ENCODE measurements at regions not wholly inside any gene's neighbourhood (a gene's known extent, or its start where the extent isn't known, plus 50 kb on each side); places are given as distances from the start of the nearest gene placed in this dataset.

DNA sequence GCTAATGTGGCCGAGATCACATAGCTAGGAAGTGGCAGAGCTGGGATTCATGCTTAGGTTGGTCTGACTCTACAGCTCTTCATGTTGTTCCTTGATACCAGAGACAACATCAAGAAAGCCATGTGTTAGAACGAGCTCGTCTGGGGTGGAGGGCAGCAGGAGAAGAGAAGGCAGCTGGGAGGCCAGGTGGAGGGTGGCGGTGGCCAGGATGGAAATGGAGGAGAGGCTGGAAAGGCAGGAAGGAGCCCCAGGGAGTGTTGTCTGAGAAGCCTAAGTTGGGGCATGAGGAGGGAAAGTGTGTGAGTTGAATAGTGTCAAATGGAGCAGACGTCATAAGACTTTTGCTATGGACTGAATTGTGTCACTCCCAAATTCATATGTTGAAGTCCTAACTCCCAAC, 315.3 kb downstream of the GADD45G start:
- H3K4me3 ChIP-seq = no peak overlapping the region
- peaks cover 0 to 4% (median 0%) of the 10 kb centered on the region in 3 donors for H3K27me3 ChIP-seq (ENCODE audit: control insufficient read depth in 3 of 3, insufficient read depth in 3 of 3, low read length in 2 of 3)
- ATAC-seq (ENCODE audit: insufficient read depth, low FRiP score) = no peak
- TF ChIP-seq, protein P1, sequence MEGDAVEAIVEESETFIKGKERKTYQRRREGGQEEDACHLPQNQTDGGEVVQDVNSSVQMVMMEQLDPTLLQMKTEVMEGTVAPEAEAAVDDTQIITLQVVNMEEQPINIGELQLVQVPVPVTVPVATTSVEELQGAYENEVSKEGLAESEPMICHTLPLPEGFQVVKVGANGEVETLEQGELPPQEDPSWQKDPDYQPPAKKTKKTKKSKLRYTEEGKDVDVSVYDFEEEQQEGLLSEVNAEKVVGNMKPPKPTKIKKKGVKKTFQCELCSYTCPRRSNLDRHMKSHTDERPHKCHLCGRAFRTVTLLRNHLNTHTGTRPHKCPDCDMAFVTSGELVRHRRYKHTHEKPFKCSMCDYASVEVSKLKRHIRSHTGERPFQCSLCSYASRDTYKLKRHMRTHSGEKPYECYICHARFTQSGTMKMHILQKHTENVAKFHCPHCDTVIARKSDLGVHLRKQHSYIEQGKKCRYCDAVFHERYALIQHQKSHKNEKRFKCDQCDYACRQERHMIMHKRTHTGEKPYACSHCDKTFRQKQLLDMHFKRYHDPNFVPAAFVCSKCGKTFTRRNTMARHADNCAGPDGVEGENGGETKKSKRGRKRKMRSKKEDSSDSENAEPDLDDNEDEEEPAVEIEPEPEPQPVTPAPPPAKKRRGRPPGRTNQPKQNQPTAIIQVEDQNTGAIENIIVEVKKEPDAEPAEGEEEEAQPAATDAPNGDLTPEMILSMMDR (IDR thresholded peaks at IDR 0.05; ENCODE audit: control extremely low read depth, extremely low read depth) = no peak
- no peaks in the 10 kb centered on the region for H3K36me3 ChIP-seq (ENCODE audit: control insufficient read depth in 4 of 4, insufficient read depth in 4 of 4, low read length in 4 of 4)
- H3K27ac ChIP-seq (ENCODE audit: low read depth in 1 of 2, low read length in 1 of 2) = no peak overlapping the region
- peaks cover 0 to 8% (median 3%) of the 10 kb centered on the region in 5 donors for H3K4me1 ChIP-seq (ENCODE audit: control insufficient read depth in 5 of 5, insufficient read depth in 5 of 5, low read length in 5 of 5)
- no peak overlapping the region for H3K9ac ChIP-seq (ENCODE audit: insufficient read depth in 1 of 2, low read length in 2 of 2)
- no peaks in the 10 kb centered on the region for H3K9me3 ChIP-seq (ENCODE audit: control insufficient read depth in 4 of 4, insufficient read depth in 3 of 4, low read length in 3 of 4)
- 92 to 97% methylated on average over 5 of the region's 5 CpGs for WGBS, 2 donors
- no peak for DNase-seq

DNA sequence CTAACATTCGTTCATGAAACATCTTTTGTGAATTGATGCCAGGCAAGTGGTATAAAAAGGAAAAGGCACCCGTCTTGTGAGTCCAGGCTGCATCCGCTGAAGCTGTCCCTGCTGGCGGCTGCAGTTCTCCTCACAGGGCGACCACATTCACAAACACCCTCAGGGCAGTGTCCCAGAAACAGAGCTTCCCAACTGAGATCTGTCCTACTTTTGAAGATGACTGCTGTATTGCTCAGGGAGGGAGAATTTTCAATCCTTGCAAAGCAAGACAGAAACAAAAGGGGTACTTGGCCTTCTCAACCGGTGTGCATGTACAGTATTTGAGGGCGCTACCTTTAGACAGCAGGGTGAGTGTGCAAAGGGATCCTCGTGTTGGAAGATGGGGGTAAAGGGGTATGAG, 316.1 kb downstream of the GADD45G start:
- 88 to 91% methylated on average over 8 of the region's 8 CpGs for WGBS, 2 donors
- Histone ChIP-seq H3K27me3 (ENCODE audit: control insufficient read depth in 3 of 3, insufficient read depth in 3 of 3, low read length in 2 of 3) (peaks cover 0 to 4% (median 0%) of the 10 kb centered on the region in 3 donors), H3K27ac (ENCODE audit: low read depth in 1 of 2, low read length in 1 of 2) (no peak overlapping the region), H3K36me3 (ENCODE audit: control insufficient read depth in 4 of 4, insufficient read depth in 4 of 4, low read length in 4 of 4) (no peaks in the 10 kb centered on the region), H3K9ac (ENCODE audit: insufficient read depth in 1 of 2, low read length in 2 of 2) (no peak overlapping the region), H3K9me3 (ENCODE audit: control insufficient read depth in 4 of 4, insufficient read depth in 3 of 4, low read length in 3 of 4) (no peaks in the 10 kb centered on the region), H3K4me1 (ENCODE audit: control insufficient read depth in 5 of 5, insufficient read depth in 5 of 5, low read length in 5 of 5) (peaks cover 0 to 8% (median 2%) of the 10 kb centered on the region in 5 donors), H3K4me3 (no peak overlapping the region)
- ATAC-seq (ENCODE audit: insufficient read depth, low FRiP score) = no peak
- TF ChIP-seq, protein P1 (IDR thresholded peaks at IDR 0.05; ENCODE audit: control extremely low read depth, extremely low read depth) = no peak
- DNase-seq = no peak

DNA sequence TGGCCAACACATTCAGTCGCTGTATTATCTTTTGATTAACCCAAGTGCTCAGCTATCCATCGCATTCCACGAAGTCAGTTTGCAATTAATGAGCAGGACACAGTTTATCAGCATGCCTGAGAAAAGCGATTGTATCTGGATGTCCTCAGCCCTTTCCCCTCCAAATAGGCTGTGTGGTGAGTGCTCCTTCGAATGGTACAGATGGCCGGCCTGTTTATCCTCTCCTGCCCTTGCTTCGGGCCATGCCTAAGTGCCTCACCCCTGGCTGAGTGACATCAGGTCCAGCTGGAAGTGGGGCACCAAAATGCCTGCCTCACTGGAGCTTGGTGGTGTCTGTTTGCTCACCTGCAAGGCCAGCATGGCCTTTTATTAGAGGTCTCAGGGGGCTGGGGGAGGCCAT, 317.3 kb downstream of the GADD45G start:
- H3K4me1 ChIP-seq (ENCODE audit: control insufficient read depth in 5 of 5, insufficient read depth in 5 of 5, low read length in 5 of 5) = peaks cover 0 to 17% (median 4%) of the 10 kb centered on the region in 5 donors
- DNase-seq (no peak), ATAC-seq (ENCODE audit: insufficient read depth, low FRiP score) (no peak)
- TF ChIP-seq, protein P1 (IDR thresholded peaks at IDR 0.05; ENCODE audit: control extremely low read depth, extremely low read depth) = no peak
- H3K36me3 ChIP-seq (ENCODE audit: control insufficient read depth in 4 of 4, insufficient read depth in 4 of 4, low read length in 4 of 4) = no peaks in the 10 kb centered on the region
- H3K9me3 ChIP-seq (ENCODE audit: control insufficient read depth in 4 of 4, insufficient read depth in 3 of 4, low read length in 3 of 4) = no peaks in the 10 kb centered on the region
- H3K9ac ChIP-seq (ENCODE audit: insufficient read depth in 1 of 2, low read length in 2 of 2) = no peak overlapping the region
- no peak overlapping the region for H3K27ac ChIP-seq (ENCODE audit: low read depth in 1 of 2, low read length in 1 of 2)
- WGBS, 2 donors = 86 to 91% methylated on average over 7 of the region's 7 CpGs
- no peak overlapping the region for H3K4me3 ChIP-seq
- H3K27me3 ChIP-seq (ENCODE audit: control insufficient read depth in 3 of 3, insufficient read depth in 3 of 3, low read length in 2 of 3) = peaks cover 0 to 4% (median 0%) of the 10 kb centered on the region in 3 donors

DNA sequence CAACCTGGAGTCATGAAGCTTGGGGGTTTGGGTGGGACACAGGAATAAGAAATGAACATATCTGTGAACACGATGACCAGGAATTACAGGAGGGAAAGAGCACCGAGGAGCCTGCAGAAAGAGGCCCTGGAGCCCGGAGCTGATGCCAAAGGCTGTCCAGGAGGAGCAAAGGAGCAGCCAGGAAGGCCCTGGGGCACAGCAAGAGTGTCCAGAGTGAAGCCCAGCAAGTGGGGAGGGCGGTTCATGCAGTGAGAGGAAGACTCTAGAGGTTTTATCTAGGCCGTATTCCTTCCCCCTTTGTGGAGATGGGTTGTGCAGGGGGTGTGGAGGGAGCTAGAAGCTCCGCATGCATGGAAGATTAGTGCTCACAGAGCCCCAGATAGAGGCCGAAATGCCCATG, 318.4 kb downstream of the GADD45G start:
- Histone ChIP-seq H3K4me3 (no peak overlapping the region), H3K27me3 (ENCODE audit: control insufficient read depth in 3 of 3, insufficient read depth in 3 of 3, low read length in 2 of 3) (peaks cover 0 to 4% (median 0%) of the 10 kb centered on the region in 3 donors), H3K4me1 (ENCODE audit: control insufficient read depth in 5 of 5, insufficient read depth in 5 of 5, low read length in 5 of 5) (peaks cover 0 to 18% (median 10%) of the 10 kb centered on the region in 5 donors), H3K9ac (ENCODE audit: insufficient read depth in 1 of 2, low read length in 2 of 2) (no peak overlapping the region), H3K27ac (ENCODE audit: low read depth in 1 of 2, low read length in 1 of 2) (no peak overlapping the region), H3K9me3 (ENCODE audit: control insufficient read depth in 4 of 4, insufficient read depth in 3 of 4, low read length in 3 of 4) (no peaks in the 10 kb centered on the region), H3K36me3 (ENCODE audit: control insufficient read depth in 4 of 4, insufficient read depth in 4 of 4, low read length in 4 of 4) (no peaks in the 10 kb centered on the region)
- WGBS, 2 donors = 93 to 94% methylated on average over 7 of the region's 7 CpGs
- TF ChIP-seq, protein P1 (IDR thresholded peaks at IDR 0.05; ENCODE audit: control extremely low read depth, extremely low read depth) = no peak
- ATAC-seq (ENCODE audit: insufficient read depth, low FRiP score) (no peak), DNase-seq (no peak)
